HG02973 (cell line): ENCODE measurements at regions not wholly inside any gene's neighbourhood (a gene's known extent, or its start where the extent isn't known, plus 50 kb on each side); places are given as distances from the start of the nearest gene placed in this dataset.
A peak's percentile ranks its signal among the peaks of the same experiment; 100 is the strongest.

ENCODE experiments used
- ATAC-seq: cut with Tn5 transposase; IDR thresholded peaks from one replicate; pipeline ENCODE4 v1.9.1; 2021; ENCODE audit warnings: moderate library complexity; ENCODE audit not compliant: unreplicated experiment

- ATAC-seq = no peak
Measured at GRCh38 chr1:222114536-222115156, 372.8 kb upstream of the DUSP10 start.

DNA sequence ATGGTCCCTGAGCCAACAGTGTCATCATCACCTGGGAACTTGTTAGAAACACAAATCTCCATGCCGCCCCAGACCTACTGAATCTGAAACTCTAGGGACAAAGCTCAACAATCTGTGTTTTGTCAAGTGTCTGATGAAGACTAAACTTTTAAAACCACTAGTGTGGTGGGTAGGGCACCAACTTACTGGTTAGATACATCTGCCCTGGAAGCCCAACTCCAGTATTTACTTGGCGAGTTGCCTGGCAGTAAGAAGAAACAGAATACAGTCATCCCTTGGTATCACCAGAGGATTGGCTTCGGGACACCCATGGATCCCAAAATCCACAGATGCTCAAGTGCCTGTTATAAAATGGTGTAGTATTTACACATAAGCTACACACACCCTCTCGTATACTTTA, 367.9 kb upstream of the DUSP10 start:
- ATAC-seq = no peak

GRCh38 chr1:222107975-222108374, 366.1 kb upstream of the DUSP10 start:
- no peak for ATAC-seq

DNA sequence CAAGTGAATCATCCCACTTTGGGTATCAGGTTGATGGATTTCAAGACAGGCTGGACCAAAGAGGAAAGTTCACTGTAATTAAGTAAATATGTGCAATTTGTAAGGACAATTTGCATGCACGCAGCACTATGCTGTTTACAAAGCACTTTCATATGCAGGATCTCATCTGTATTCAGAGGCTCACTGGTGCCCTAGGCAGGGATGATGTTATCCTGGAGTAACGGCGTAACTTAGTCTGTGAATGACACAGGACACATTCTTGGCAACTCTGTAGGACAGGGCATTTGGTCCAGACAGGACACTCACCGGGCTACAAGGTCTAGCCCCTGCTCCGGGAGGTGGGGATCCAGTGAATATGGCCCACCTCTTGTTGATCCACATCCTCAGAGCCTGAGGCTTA, 365.4 kb upstream of the DUSP10 start:
- ATAC-seq = no peak

DNA sequence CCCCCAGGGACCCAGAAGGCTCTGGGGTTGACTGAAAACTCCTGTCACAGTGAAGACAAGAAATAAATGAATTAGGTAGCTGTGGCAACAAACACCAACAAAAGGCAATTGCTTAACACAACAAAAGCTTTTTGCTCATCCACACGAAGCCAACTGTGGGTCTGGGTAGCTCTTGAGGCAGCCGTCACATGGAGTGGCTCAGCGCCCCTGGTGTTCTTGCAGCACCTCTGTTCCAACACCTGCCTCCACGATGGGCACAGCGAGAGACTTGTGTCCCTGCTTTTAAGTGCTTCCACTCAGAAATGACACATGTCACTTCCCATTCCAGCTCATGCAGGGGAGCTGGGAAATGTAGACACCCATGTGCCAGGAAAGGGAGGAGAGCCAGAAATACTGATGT, 364.5 kb upstream of the DUSP10 start:
- ATAC-seq = no peak

GRCh38 chr1:222105861-222106260, 364.0 kb upstream of the DUSP10 start:
- ATAC-seq = no peak

- ATAC-seq = no peak
Measured at GRCh38 chr1:222105393-222105737, 363.5 kb upstream of the DUSP10 start.

DNA sequence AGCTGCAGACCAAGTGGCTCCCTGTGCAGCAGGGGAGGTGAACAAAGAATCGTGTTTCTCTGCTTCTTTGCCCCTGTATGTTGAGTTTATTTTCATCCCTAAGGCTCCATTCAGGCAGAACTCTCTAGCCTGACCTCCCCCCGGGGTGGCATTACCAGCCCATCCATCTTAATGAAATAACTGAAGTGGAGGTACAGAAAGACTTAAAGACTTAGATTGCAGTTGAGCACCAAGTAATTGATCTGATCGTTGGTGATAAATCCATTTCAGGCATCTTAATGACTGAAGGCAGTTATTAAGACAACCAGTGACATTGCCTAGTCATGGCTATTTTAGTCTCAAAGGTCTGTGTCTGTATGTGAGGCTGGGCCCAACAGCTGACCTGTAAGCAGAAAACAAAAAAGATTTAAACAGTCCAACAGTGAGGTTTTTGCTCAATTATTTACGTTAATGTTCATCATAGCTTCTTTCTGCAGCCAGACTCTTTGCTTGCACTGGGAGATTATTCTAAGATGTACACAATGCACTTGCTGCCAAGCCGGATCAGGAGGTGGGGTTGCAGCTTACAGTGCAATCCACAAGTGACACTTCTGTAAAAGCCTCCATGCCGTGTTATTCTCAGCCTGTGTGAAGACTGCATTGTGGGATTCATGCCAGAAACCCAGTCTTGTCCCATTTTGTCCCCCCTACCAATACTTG, 363.0 kb upstream of the DUSP10 start:
- ATAC-seq = no peak

- ATAC-seq = no peak
Measured at GRCh38 chr1:222104097-222104496, 362.2 kb upstream of the DUSP10 start.

DNA sequence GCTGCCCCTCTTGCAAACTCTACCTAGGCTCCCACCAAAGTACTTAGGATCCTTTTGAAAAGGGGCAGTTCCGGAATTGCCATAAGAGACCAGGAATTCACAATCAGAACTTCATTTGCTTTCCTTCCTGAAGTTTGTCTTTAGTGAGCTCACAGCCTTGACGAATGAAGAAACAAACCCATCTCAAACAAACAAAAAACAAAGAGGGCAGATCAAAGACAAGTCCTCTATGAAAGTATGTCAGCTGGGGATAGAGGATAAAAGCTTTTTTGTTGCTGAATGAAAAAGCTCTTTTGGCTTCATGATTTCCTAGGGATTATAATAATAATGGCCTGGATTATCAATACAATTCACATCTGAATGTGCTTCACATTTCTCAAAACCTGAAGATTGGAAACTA, 357.9 kb upstream of the DUSP10 start:
- no peak for ATAC-seq

- ATAC-seq = no peak
Measured at GRCh38 chr1:222098404-222098803, 356.5 kb upstream of the DUSP10 start.

DNA sequence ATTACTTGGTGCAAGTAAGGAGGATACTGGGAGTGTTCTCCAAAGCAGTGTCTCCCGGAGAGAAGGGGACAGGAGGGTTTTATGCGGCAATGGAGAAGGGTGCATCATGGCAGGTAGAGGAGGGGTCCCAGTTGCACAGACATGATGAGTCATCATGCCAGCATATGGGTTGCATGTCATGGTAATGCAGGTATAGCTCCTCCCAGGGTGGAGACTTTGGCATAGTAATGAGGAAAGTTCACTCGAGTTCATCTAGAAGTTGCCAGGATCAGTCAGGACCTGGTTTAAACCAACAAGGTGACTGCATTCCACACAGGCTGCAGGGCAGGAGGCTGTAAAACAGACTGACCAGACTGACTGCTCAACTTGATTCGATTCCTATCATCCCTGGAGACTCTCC, 355.7 kb upstream of the DUSP10 start:
- no peak for ATAC-seq

- ATAC-seq = no peak
Measured at GRCh38 chr1:222096883-222097282, 355.0 kb upstream of the DUSP10 start.

GRCh38 chr1:222096476-222096772, 354.5 kb upstream of the DUSP10 start:
- ATAC-seq = no peak

DNA sequence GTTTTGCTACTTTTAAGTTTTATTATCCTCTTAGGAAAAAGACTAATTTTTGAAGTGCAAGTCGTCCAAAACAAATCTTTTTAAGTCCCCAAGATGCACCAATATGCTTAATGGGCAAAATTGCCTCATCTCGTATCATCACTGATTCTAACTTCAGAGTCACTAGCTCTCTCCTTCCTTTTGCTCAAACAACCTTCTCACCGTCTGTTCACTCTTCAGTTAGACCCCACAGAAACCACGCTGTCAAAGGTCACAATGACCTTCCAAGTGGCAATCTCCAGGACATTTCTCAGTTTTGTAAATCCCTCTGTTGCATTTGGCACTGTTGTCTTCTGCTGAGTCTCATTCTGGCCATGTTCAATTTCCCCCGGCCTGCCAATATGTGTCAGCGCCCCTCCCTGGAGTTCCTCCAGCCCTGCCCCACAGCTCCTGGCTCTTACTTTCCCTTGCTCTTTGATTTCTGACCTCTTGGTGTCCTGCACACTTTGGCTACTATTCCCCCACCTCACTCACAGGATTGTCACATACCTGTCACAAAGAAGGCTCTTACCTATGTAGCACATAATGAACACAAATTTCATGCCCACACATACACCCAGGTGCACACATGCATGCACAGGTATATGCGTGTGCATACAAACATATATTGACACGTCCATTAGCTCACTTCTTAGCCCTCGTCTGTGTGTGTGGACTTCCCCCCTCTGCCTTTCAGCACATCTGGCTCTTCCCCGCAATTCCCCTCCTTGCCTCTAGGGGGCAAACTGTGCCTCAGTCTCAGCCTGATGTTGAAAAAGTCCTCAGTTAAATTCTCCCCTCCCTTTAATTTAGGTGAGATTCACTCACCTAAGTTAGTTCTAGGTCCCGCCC, 354.0 kb upstream of the DUSP10 start:
- ATAC-seq = peak; percentile 88

GRCh38 chr1:222093518-222093917, 351.6 kb upstream of the DUSP10 start:
- ATAC-seq = no peak

- no peak for ATAC-seq
Measured at GRCh38 chr1:222090103-222090502, 348.2 kb upstream of the DUSP10 start.

DNA sequence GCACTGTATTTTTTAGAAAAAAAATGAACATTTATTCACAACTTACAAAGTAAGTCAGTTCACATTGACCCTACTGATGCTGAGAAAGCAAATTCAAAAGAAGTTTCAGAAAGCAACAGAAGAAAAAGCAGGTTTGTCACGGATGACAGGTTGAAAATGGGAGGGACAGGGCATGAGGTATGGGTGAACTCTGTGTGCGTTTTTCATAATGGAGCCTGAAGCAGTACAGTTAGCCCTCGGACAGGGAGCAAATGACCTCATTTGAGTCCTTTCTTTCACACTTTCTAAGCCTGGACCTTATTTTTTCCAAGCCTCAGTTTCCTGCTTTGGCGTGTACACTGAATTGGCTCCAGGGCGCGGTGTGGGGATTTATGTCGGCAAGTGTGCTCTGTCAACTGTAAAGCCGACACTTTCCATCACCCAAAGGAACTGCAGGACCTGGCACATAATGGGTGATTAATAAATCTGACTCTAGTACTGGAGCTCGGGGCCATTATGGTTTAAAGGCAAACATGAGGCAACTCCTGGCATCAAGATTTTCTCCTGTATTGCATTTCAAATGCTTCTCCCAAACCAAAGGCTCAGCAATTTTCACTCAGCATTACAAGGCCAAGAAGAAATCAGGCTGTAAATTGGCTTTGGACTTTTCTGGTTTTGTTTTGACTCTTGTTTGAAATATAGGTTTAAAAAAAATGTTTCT, 345.5 kb upstream of the DUSP10 start:
- ATAC-seq = no peak

DNA sequence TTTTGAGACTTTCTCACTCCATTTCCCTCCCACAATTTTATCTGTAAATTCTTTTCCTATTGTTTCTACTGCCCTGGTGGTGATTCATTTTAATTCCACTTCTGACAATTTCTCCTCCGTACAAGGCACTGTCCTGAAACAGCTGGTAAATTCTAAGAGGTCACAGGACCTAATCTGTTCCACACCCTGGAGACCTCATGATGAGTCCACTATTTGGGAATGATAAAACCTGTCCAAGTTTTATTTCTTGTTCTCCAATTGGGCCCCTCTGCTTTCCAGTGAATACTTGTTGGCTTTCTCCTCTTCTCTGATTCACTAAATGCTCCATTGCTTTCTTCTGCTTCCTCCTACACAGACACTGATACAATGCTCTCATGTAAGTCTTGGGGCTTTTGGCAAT, 343.1 kb upstream of the DUSP10 start:
- no peak for ATAC-seq

DNA sequence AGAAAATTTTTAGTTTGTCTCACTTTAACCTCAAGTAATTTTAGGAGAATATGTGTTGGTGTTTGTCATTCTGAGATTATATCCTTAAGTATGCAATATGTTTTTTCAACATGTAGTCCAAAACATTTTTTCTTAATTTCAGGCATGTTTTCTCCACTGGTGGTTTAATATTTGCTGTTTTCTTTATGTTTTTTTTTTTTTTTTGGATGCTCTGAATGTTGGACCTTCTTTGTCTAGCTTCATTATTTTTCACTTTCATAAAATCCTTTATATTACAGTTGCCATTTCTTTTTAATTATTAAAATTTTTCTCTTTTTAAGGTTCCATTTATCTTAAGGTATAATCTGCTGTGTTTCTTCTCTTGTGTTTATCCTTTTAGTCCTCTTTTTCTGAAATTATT, 342.2 kb upstream of the DUSP10 start:
- ATAC-seq = no peak

GRCh38 chr1:222081859-222082258, 340.0 kb upstream of the DUSP10 start:
- no peak for ATAC-seq

GRCh38 chr1:222079566-222079965, 337.7 kb upstream of the DUSP10 start:
- ATAC-seq = no peak
